ENCODE measurements at regions not wholly inside any gene's neighbourhood (a gene's known extent, or its start where the extent isn't known, plus 50 kb on each side); places are given as distances from the start of the nearest gene placed in this dataset.
"Not testable (repeated sequence)": the region's sequence is repeated elsewhere in the genome, so short reads cannot be mapped to it uniquely, and the experiment has no call there.

GRCh38 chr3:139116631-139117030 lies 71.9 kb upstream of the PRR23C start:
- not testable (repeated sequence) for DNase-seq

DNA sequence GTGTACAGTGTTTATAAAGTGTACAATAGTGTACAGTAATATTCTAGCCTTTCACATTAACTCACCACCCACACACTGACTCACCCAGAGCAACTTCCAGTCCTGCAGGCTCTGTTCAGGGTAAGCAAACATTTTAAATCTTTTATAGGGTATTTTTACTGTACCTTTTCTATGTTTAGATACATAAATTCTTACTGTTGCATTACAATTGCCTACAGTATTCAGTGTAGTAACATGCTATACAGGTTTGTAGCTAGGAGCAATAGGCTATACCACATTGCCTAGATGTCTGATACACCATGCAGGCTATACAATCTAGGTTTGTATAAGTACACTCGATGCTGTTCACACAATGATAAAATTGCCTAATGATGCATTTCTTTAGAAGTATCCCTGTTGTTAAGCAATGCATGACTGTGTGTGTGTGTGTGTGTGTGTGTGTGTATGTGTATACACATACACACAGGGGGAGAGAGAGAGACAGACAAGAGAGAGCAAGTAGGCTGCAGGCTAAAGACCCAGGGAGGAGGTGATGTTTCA lies 72.5 kb upstream of the PRR23C start:
- no peak for DNase-seq

DNA sequence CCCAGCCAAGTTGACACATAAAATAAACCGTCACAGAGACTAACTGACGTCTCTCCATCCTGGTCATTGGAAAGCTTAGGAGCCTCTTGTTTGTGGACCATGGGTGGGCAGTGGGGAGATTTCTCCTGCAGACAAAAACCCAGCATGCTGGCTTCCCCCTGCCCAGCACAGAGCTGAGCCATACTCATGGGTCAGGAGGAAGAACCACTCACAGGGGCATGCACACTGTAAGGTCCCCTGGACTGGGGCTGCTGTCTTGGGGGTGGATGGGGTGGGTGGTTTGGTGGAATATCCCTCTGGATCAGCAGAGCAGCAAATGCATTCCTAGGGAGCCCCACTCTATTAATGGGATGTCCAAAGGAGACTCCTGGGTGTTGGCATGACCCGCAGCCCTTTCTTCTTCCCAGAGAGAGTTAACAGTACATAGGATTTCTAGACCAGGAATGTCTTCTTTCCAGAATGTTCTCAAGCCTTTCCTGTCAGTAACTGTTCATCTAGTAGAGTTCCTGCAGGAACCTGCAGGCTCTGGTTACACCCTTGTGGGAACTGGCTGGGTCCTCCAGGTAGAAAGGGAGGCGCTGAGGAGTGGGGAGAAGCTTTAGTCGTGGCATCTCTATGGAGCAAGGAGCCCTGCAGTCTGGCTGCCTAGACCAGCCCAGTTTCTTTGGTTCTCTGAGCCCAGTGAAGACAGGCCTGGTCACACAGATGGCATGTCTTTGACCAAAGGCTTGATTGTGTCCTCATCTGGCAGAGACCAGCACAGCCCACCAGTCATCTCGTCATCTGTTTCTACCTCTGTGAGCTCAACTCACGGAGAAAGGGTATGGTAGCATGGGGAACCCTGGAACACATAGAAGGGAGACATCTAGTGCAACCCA lies 73.4 kb upstream of the PRR23C start:
- DNase-seq: no peak

- DNase-seq: no peak
Measured at GRCh38 chr3:139118835-139119234, 74.1 kb upstream of the PRR23C start.

GRCh38 chr3:139119331-139120025 lies 74.8 kb upstream of the PRR23C start:
- no peak for DNase-seq

DNA sequence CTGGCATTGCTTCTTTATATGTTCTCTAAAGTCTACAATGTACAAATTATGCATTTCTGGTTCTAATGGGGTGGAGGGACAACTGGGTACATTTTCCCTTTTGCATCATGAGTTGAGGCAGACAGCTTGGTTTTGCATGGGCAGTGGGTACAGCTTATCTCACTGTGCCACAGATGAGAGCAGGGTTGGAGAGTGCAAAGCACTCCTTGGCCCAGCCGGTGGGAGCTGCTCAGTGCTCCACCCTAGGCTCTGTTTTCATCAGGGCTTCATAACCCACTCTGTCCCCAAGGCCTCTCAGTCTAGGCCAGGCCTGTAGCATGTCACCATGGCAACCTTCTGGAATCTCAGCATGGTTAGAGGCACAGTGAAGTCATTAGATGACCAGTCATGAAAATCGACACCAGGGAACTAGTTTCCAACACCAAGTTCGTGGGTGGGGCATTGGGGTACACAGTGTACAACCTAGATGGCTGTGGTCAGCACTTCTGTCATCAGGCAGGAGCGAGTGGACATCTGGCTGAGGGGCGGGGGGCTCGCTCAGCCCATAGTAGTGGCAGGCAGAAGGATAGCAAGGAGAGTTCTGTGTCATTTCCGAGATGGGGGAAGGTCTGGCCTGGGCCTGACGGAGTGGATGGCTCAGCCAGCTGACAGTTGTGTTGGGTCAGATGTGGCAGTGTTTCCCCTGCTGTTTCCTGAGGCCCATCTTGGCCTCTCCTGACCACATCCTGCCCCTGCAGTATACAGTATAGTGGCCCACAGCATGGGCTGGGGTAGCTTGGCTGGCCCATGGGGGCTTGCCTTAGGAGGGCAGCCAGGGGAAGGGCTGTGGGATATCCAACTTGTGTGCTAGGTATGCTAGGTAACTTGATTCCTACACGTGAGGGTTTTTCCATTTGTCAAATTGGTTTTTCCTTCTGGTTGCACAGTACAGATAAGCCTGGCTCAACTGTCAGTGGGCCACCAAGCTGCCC lies 75.7 kb upstream of the PRR23C start:
- no peak for DNase-seq

DNA sequence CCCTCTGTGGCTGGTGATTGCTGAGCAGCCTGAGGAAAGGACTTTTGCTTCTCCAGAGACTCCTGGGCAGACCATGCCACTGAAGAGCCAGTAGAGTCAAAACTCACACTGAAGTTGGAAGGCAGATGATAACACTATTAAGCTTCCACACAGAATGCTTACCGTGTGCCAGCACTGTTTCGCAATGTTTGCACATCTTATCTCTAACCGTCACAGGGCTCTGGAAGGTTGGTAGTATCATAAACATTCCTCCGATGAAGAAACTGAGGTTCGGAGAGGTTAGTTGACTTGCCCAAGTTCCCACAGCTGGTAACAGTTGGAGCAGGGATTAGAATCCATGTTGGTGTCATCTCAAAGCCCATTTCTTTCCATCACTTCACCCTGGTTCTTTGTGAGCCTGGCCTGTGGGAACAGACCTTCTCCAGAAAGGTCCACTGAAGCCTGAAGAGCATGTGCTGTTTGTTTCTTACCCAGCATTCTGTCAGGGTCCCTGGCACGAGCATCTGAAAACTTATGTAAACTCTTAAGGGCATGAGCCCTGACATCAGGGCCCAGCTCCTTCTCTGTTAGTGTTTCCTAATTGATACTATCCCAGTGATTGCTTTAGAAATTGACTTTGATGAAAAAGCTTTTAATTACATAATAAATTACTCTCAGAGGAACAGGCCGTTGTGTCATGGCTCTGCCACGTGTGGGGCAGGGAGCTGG lies 77.0 kb upstream of the PRR23C start:
- DNase-seq: no peak

DNA sequence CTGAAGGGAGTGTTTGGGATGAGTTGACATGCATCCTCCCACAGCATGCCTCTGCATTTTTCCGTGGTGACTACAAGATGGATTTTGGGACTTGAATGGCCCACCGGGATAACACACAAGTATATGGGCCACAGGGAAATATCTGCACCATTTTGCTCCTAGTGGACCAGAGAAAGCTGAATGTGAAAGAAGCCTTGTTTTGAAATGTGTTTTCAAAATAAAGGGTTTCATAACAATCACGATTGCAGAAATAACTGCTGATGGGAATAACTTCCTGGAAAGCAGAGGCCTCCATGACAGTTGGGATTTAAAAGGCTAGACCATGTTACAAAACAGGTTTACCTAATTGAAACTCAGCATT lies 77.5 kb upstream of the PRR23C start:
- no peak for DNase-seq

DNA sequence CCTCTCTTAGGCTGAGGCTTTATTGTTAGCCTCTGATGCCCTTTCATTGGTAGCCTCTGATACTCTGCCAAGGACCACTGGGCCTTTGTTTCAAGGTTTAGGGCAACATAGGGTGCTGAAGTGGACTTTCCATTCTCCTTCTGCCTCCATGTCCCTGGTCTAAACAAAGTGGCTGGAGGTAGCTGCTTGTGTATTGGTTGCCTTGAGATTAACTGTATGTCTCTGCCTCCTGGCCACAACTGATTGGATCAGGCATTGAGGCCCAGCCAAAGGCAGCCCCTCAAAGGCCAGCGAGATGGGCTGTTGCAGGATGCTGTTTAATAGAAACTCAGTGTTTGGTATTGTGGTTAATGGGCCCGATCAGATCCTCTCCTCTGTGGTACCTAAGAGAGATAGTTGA lies 77.9 kb upstream of the PRR23C start:
- no peak for DNase-seq

DNA sequence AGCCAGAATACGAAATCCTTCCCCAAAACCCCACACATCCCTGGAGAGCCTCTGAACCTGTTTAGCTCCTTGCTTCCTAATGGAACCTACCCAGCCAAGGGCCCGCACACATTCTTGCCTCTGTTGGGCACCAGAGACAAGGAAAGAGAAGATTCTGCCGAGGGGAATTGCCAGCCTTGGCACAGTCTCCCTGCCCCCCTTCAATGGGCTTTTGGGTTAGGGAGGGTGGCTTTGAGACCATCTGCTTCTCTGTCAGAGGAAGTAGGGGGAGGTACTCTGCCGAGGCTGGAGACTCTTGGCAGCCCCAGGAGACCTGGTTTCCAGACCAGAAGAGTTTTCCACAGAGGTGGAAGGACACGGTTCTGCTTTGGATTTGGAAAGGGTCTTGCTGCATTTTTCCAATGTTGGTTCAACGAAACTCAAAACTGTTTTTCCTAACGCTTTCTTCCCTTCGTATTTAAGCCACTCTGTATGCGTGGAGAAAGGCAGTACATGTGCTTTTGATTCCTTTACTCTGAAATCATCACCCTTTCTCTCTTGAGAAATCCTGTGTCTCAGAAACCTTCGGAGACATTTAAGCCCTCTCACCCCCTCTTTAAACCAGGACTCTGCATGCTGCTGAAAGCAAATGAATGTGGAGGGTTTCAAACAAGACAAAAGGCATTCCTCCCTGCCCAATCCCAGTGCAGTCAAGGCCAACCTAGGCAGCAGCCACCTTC lies 78.8 kb upstream of the PRR23C start:
- no peak for DNase-seq

- DNase-seq: no peak
Measured at GRCh38 chr3:139124197-139124596, 79.5 kb upstream of the PRR23C start.

DNA sequence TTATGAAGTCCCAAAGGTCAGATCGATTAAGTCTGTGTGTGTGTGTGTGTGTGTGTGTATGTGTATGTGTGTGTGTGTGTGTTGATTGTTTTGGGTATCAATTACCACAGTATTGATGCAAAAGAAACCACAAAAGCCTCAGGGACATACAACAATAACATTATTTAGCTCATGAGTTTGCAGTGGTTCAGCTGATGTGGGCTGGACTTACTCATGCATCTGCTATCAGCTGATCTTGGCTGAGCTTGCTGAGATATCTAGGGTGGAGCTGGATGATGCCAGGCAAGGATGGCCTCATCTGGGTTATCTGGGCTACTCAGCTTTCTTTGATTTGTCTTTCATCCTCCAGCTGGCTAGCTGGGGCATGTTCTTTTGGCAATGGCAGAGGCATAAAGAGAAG lies 82.4 kb upstream of the PRR23C start:
- no peak for DNase-seq

GRCh38 chr3:139127629-139128028 lies 82.9 kb upstream of the PRR23C start:
- not testable (repeated sequence) for DNase-seq

GRCh38 chr3:139128803-139129202 lies 84.1 kb upstream of the PRR23C start:
- DNase-seq: no peak

DNA sequence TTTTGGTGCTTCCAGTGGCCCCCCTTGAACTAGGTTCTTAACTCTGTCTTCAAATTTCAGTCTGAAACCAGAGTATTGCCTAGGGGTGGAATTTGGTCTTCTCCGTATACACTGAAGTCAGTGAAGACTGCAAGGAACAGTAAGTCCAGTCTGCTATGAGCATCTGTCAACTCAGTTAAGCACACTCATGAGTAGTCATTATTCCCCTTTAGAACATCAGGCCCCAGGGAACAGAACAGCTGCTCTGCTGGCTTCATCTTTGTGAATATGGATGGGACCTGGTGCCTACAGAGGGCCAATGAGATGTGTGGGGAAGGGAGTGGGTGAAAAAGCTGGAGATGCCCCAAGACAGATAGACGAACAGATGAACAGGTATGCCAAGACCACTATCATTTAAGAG lies 85.2 kb upstream of the PRR23C start:
- DNase-seq: no peak

DNA sequence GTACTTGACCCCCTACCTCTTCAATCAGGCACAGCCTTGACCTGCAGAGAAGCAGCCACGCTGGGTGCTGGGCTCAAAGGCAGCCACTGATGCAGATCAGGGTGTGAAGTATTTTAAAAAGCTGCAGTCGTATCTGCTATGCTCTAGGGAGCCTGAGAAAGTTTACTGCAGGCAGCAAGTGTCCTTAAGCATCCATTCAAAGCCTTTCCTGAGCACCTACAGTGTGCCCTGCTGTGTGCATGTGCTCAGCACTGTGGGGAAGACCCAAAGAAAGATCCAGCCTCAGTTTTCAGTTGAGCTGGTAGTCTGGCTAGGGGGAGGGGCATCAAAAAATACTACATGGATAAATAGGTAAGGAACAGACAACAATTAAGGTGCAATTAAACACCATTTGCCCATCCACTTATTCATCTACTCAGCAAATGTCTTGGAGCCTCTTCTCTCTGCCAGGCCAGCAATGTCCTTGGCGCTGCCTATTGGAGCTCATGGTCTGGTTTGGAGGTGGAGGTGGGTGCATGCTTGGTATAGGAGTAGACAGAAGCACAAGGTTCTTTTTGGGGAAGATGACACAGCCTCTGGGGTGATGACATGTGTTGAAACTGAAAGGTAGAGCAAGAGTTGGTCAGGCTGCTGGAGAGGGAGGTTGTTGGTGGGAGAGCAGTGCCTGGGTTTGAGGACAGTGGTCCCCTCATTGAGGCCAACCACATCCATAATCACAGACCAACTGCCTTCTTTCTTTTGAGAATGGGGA lies 85.9 kb upstream of the PRR23C start:
- no peak for DNase-seq

- no peak for DNase-seq
Measured at GRCh38 chr3:139131951-139132350, 87.3 kb upstream of the PRR23C start.

DNA sequence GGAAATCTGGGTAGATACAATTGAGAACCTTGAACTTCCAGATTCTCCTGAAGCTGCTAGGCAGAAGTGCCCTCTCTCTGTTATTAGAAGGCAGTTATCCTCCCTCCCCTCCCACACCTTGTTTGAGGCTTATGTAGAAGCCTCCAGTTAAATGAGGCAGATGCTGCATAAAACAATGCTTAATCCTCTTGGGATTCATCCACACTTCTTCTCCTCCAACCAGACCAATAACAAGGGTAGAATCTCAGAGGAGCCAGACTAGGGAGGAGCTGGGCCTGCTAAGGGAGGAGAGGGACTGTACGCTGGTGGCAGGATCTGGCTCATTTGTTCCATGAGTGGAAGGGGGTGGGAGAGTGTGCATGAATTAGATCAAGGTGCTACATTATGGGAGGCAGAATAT lies 88.3 kb upstream of the PRR23C start:
- peak; percentile 55 for DNase-seq

- DNase-seq: no peak
Measured at GRCh38 chr3:139134678-139135372, 90.1 kb upstream of the PRR23C start.

DNA sequence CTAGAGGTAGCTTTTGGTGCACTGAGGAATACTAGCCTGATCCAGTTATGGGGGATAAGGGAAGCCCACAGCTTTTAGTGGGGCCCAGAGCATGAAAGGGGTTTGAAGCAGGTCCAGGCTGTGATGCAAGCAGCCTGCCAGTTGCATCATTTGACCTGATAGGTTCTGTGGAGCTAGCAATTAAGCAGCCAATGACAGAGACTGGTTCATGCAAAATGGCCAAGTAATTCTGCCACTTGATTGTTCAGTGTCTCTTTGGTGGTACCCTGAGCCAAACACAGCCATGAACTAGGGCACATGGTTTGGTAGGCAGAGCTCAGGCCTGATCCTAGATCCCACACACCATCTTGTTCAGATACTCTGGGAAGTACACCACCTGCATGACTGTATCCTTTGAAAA lies 91.0 kb upstream of the PRR23C start:
- no peak for DNase-seq

Measured in DMS79 treated with DMSO at 0.1 percent for 48 hours (cell line).